Muscle of leg (tissue), 3 donors: ENCODE measurements at regions not wholly inside any gene's neighbourhood (a gene's known extent, or its start where the extent isn't known, plus 50 kb on each side); places are given as distances from the start of the nearest gene placed in this dataset.

Source experiments
- DNase-seq: peaks from one replicate; pipeline ENCODE4 v3.0.0; 2013
- H3K27ac ChIP-seq: one replicate; pipeline ENCODE4 v1.5.1; 2013; ENCODE audit warnings: mild to moderate bottlenecking, low read length, control low read depth
- H3K27me3 ChIP-seq: one replicate; pipeline ENCODE4 v1.6.1; 2013; ENCODE audit warnings: low read length; ENCODE audit not compliant: control insufficient read depth, insufficient read depth
- H3K36me3 ChIP-seq: one replicate; pipeline ENCODE4 v1.6.1; 2013; ENCODE audit warnings: low read length; ENCODE audit not compliant: control insufficient read depth, insufficient read depth
- H3K4me1 ChIP-seq: one replicate; pipeline ENCODE4 v1.6.1; 2013; ENCODE audit warnings: low read length; ENCODE audit not compliant: control insufficient read depth, insufficient read depth
- H3K4me3 ChIP-seq: one replicate; pipeline ENCODE4 v1.5.1; 2013; ENCODE audit warnings: low read length, control low read depth
- H3K9me3 ChIP-seq: replicated peaks from 2 replicates; pipeline ENCODE4 v1.6.1; 2013; ENCODE audit warnings: low read depth, low read length; ENCODE audit not compliant: control insufficient read depth
- WGBS: methylation state at CpG from one replicate; pipeline ENCODE4 v1.1.5; 2013; ENCODE audit warnings: missing lambda C conversion rate; ENCODE audit not compliant: insufficient coverage; 5-methylcytosine and 5-hydroxymethylcytosine counted together

GRCh38 chr7:10733747-10734146 lies 239.9 kb upstream of the PHF14 start:
- Histone ChIP-seq H3K4me3 (no peak overlapping the region), H3K27ac (no peak overlapping the region), H3K36me3 (no peaks in the 10 kb centered on the region), H3K27me3 (no peaks in the 10 kb centered on the region), H3K4me1 (no peaks in the 10 kb centered on the region), H3K9me3 (no peaks in the 10 kb centered on the region)
- WGBS, result no CpG with 5 or more reads among the region's 1 CpG
- no peak for DNase-seq

GRCh38 chr7:10734595-10734994 lies 239.1 kb upstream of the PHF14 start:
- Histone ChIP-seq H3K27me3 (no peaks in the 10 kb centered on the region), H3K9me3 (no peaks in the 10 kb centered on the region), H3K36me3 (no peaks in the 10 kb centered on the region), H3K27ac (no peak overlapping the region), H3K4me3 (no peak overlapping the region), H3K4me1 (no peaks in the 10 kb centered on the region)
- DNase-seq, result no peak
- no CpG with 5 or more reads among the region's 2 CpGs for WGBS

- no peak for DNase-seq
- WGBS, result no CpG with 5 or more reads among the region's 4 CpGs
- H3K4me1 ChIP-seq, result no peaks in the 10 kb centered on the region
- no peak overlapping the region for H3K4me3 ChIP-seq
- H3K36me3 ChIP-seq, result no peaks in the 10 kb centered on the region
- no peak overlapping the region for H3K27ac ChIP-seq
- no peaks in the 10 kb centered on the region for H3K27me3 ChIP-seq
- no peaks in the 10 kb centered on the region for H3K9me3 ChIP-seq
Observed at GRCh38 chr7:10739401-10739800, 234.3 kb upstream of the PHF14 start.

GRCh38 chr7:10740805-10741204 lies 232.9 kb upstream of the PHF14 start:
- 14% methylated on average over 1 of the region's 1 CpG for whole genome bisulfite sequencing
- no peaks in the 10 kb centered on the region for H3K9me3 ChIP-seq
- H3K27ac ChIP-seq, result no peak overlapping the region
- no peak for DNase-seq
- H3K27me3 ChIP-seq, result no peaks in the 10 kb centered on the region
- H3K4me1 ChIP-seq, result no peaks in the 10 kb centered on the region
- no peaks in the 10 kb centered on the region for H3K36me3 ChIP-seq
- H3K4me3 ChIP-seq, result no peak overlapping the region

GRCh38 chr7:10756981-10757380 lies 216.7 kb upstream of the PHF14 start:
- Histone ChIP-seq H3K36me3 (no peaks in the 10 kb centered on the region), H3K4me3 (no peak overlapping the region), H3K27ac (no peak overlapping the region), H3K4me1 (no peaks in the 10 kb centered on the region), H3K27me3 (no peaks in the 10 kb centered on the region), H3K9me3 (peaks cover 8% of the 10 kb centered on the region)
- WGBS, result no CpG with 5 or more reads among the region's 2 CpGs
- no peak for DNase-seq

GRCh38 chr7:10759120-10759519 lies 214.6 kb upstream of the PHF14 start:
- no peaks in the 10 kb centered on the region for H3K4me1 ChIP-seq
- 100% methylated on average over 1 of the region's 2 CpGs for WGBS
- no peak overlapping the region for H3K27ac ChIP-seq
- no peaks in the 10 kb centered on the region for H3K36me3 ChIP-seq
- H3K4me3 ChIP-seq, result no peak overlapping the region
- H3K9me3 ChIP-seq, result peaks cover 8% of the 10 kb centered on the region
- DNase-seq, result no peak
- H3K27me3 ChIP-seq, result no peaks in the 10 kb centered on the region

GRCh38 chr7:10767771-10768170 lies 205.9 kb upstream of the PHF14 start:
- Histone ChIP-seq H3K4me1 (no peaks in the 10 kb centered on the region), H3K27me3 (no peaks in the 10 kb centered on the region), H3K4me3 (no peak overlapping the region), H3K27ac (no peak overlapping the region), H3K9me3 (no peaks in the 10 kb centered on the region), H3K36me3 (no peaks in the 10 kb centered on the region)
- no CpG with 5 or more reads among the region's 4 CpGs for WGBS
- no peak for DNase-seq

- H3K4me1 ChIP-seq, result no peaks in the 10 kb centered on the region
- no peak overlapping the region for H3K27ac ChIP-seq
- no peak for DNase-seq
- no CpG with 5 or more reads among the region's 5 CpGs for WGBS
- no peaks in the 10 kb centered on the region for H3K9me3 ChIP-seq
- H3K27me3 ChIP-seq, result no peaks in the 10 kb centered on the region
- H3K36me3 ChIP-seq, result no peaks in the 10 kb centered on the region
- H3K4me3 ChIP-seq, result no peak overlapping the region
Observed at GRCh38 chr7:10770176-10770575, 203.5 kb upstream of the PHF14 start.

- DNase-seq, result no peak
- no CpG with 5 or more reads among the region's 3 CpGs for WGBS
- Histone ChIP-seq H3K36me3 (no peaks in the 10 kb centered on the region), H3K27me3 (no peaks in the 10 kb centered on the region), H3K27ac (no peak overlapping the region), H3K4me1 (no peaks in the 10 kb centered on the region), H3K9me3 (no peaks in the 10 kb centered on the region), H3K4me3 (no peak overlapping the region)
Observed at GRCh38 chr7:10773430-10773829, 200.2 kb upstream of the PHF14 start.

- no peaks in the 10 kb centered on the region for H3K4me1 ChIP-seq
- H3K9me3 ChIP-seq, result no peaks in the 10 kb centered on the region
- no peak for DNase-seq
- H3K27ac ChIP-seq, result no peak overlapping the region
- no peaks in the 10 kb centered on the region for H3K36me3 ChIP-seq
- WGBS, result 94% methylated on average over 48 of the region's 52 CpGs
- H3K27me3 ChIP-seq, result no peaks in the 10 kb centered on the region
- no peak overlapping the region for H3K4me3 ChIP-seq
Observed at GRCh38 chr7:10779465-10780399, 193.9 kb upstream of the PHF14 start.

GRCh38 chr7:10780400-10780747 lies 193.3 kb upstream of the PHF14 start:
- H3K27me3 ChIP-seq, result no peaks in the 10 kb centered on the region
- DNase-seq, result no peak
- H3K9me3 ChIP-seq, result no peaks in the 10 kb centered on the region
- no peaks in the 10 kb centered on the region for H3K4me1 ChIP-seq
- no peaks in the 10 kb centered on the region for H3K36me3 ChIP-seq
- H3K4me3 ChIP-seq, result no peak overlapping the region
- H3K27ac ChIP-seq, result no peak overlapping the region
- 90% methylated on average over 2 of the region's 7 CpGs for WGBS
